Neural progenitor cell (in vitro differentiated cells): ENCODE measurements at regions not wholly inside any gene's neighbourhood (a gene's known extent, or its start where the extent isn't known, plus 50 kb on each side); places are given as distances from the start of the nearest gene placed in this dataset.
"Not testable (repeated sequence)": the region's sequence is repeated elsewhere in the genome, so short reads cannot be mapped to it uniquely, and the experiment has no call there.

Experiments
- DNase-seq: peaks from one replicate; pipeline ENCODE4 v3.0.0-alpha.2; 2016; ENCODE audit warnings: low spot score
- H2AFZ ChIP-seq: fragments of 200-600 bp; sonication (generic); replicated peaks from 2 replicates; pipeline ENCODE4 v1.6.1; 2016; ENCODE audit warnings: antibody characterized with exemption
- H3F3A ChIP-seq: fragments of 200-600 bp; sonication (generic); 2 replicates; pipeline ENCODE4 v1.6.1; 2016; ENCODE audit warnings: antibody characterized with exemption, low read depth
- H3K27ac ChIP-seq: fragments of 200-600 bp; sonication (generic); 2 replicates; pipeline ENCODE4 v1.5.1; 2016; ENCODE audit warnings: mild to moderate bottlenecking
- H3K27me3 ChIP-seq: fragments of 200-600 bp; sonication (generic); 2 replicates; pipeline ENCODE4 v1.6.1; 2016; ENCODE audit warnings: mild to moderate bottlenecking, moderate library complexity
- H3K36me3 ChIP-seq: fragments of 200-600 bp; sonication (generic); 2 replicates; pipeline ENCODE4 v1.5.1; 2016
- H3K4me1 ChIP-seq: fragments of 200-600 bp; sonication (generic); 2 replicates; pipeline ENCODE4 v1.6.1; 2016; ENCODE audit warnings: mixed run types
- H3K4me2 ChIP-seq: fragments of 200-600 bp; sonication (generic); 2 replicates; pipeline ENCODE4 v1.6.1; 2016
- H3K4me3 ChIP-seq: fragments of 200-600 bp; sonication (generic); 2 replicates; pipeline ENCODE4 v1.5.1; 2016
- H3K79me2 ChIP-seq: fragments of 200-600 bp; sonication (generic); 2 replicates; pipeline ENCODE4 v1.6.1; 2016; ENCODE audit warnings: low read depth
- H3K9ac ChIP-seq: fragments of 200-600 bp; sonication (generic); 2 replicates; pipeline ENCODE4 v1.6.1; 2016
- H3K9me3 ChIP-seq: fragments of 200-600 bp; sonication (generic); 2 replicates; pipeline ENCODE4 v1.5.1; 2016; ENCODE audit warnings: low read depth
- H4K20me1 ChIP-seq: fragments of 200-600 bp; sonication (generic); 2 replicates; pipeline ENCODE4 v1.6.1; 2016; ENCODE audit warnings: low read depth
- H3K27ac Mint-ChIP-seq: 3 replicates; pipeline ENCODE4 v1.8.0; 2021; ENCODE audit warnings: mixed read lengths
- H3K27me3 Mint-ChIP-seq: 2 replicates; pipeline ENCODE4 v1.8.0; 2022; ENCODE audit warnings: low read depth, mild to moderate bottlenecking, inconsistent platforms, moderate library complexity, mixed read lengths; ENCODE audit not compliant: insufficient read depth
- H3K36me3 Mint-ChIP-seq: 3 replicates; pipeline ENCODE4 v1.8.0; 2021; ENCODE audit warnings: mixed read lengths
- H3K4me1 Mint-ChIP-seq: 3 replicates; pipeline ENCODE4 v1.8.0; 2021; ENCODE audit warnings: mixed read lengths
- H3K4me3 Mint-ChIP-seq: 3 replicates; pipeline ENCODE4 v1.8.0; 2021; ENCODE audit warnings: mild to moderate bottlenecking, moderate library complexity, mixed read lengths
- H3K9me3 Mint-ChIP-seq: 3 replicates; pipeline ENCODE4 v1.8.0; 2020; ENCODE audit warnings: mixed read lengths
- EZH2 ChIP-seq: fragments of 200-600 bp; sonication (generic); IDR thresholded peaks from 2 replicates; pipeline ENCODE4 v1.6.1; 2017; ENCODE audit warnings: antibody characterized with exemption, mild to moderate bottlenecking, moderate library complexity
- EZH2phosphoT487 ChIP-seq: fragments of 200-600 bp; sonication (generic); IDR thresholded peaks from 2 replicates; pipeline ENCODE4 v1.6.1; 2017; ENCODE audit warnings: antibody characterized with exemption
- TF ChIP-seq, protein P1 (sequence below): fragments of 200-600 bp; sonication (generic); IDR thresholded peaks from 2 replicates; pipeline ENCODE4 v1.5.1; 2017; ENCODE audit warnings: antibody characterized with exemption, mild to moderate bottlenecking

DNA sequence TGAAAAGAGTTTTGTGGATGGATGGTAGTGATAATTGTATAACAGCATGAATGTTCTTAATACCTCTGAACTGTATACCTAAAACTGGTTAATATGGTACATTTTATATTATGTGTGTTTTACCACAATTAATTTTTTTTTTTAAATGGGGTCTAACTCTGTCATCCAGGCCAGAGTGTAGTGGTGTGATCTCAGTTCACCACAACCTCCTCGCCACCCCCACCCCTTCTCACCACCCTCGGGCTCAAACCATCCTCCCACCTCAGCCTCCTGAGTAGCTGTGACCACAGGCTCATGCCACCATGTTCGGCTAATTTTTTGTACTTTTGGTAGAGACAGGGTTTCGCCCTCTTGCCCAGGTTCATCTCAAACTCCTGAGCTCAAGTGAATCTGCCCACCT is 123.2 kb downstream of the CDRT15L2 start:
- Histone ChIP-seq H3F3A (no peaks in the 10 kb centered on the region), H3K4me2 (no peak overlapping the region), H2AFZ (no peak overlapping the region), H3K27ac (no peak overlapping the region), H3K36me3 (no peaks in the 10 kb centered on the region), H3K9ac (no peak overlapping the region), H3K9me3 (no peaks in the 10 kb centered on the region), H3K4me3 (no peak overlapping the region), H3K79me2 (no peaks in the 10 kb centered on the region), H3K4me1 (no peaks in the 10 kb centered on the region), H4K20me1 (no peaks in the 10 kb centered on the region), H3K27me3 (no peaks in the 10 kb centered on the region)
- no peak overlapping the region for H3K4me3 Mint-ChIP-seq
- DNase-seq, result no peak
- H3K4me1 Mint-ChIP-seq, result peaks cover 5% of the 10 kb centered on the region
- H3K36me3 Mint-ChIP-seq, result no peaks in the 10 kb centered on the region
- TF ChIP-seq EZH2phosphoT487, result no peak
- TF ChIP-seq, protein P1, sequence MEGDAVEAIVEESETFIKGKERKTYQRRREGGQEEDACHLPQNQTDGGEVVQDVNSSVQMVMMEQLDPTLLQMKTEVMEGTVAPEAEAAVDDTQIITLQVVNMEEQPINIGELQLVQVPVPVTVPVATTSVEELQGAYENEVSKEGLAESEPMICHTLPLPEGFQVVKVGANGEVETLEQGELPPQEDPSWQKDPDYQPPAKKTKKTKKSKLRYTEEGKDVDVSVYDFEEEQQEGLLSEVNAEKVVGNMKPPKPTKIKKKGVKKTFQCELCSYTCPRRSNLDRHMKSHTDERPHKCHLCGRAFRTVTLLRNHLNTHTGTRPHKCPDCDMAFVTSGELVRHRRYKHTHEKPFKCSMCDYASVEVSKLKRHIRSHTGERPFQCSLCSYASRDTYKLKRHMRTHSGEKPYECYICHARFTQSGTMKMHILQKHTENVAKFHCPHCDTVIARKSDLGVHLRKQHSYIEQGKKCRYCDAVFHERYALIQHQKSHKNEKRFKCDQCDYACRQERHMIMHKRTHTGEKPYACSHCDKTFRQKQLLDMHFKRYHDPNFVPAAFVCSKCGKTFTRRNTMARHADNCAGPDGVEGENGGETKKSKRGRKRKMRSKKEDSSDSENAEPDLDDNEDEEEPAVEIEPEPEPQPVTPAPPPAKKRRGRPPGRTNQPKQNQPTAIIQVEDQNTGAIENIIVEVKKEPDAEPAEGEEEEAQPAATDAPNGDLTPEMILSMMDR, result no peak
- no peak for TF ChIP-seq EZH2
- H3K9me3 Mint-ChIP-seq, result peaks cover 2% of the 10 kb centered on the region
- peaks cover 2% of the 10 kb centered on the region for H3K27me3 Mint-ChIP-seq
- H3K27ac Mint-ChIP-seq, result no peak overlapping the region

DNA sequence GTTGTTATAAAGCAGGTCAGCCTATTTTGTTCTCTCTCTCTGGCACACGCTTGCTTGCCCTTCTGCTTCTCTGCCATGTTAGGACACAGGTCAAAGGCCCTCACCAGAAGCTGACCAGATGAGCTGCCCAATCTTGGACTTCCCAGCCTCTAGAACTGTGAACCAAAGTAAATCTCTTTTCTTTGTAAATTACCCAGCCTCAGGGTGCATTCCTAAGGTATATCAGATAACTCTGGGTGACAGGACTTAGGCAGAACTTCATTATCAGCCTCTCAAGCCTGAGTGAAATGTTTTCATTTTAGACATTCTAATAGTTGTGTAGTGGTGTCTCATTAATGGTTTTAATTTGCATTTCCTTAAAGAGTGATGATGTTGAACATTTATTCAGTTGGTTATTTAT is 124.3 kb downstream of the CDRT15L2 start:
- no peak overlapping the region for H3K4me3 Mint-ChIP-seq
- H3K36me3 Mint-ChIP-seq, result no peaks in the 10 kb centered on the region
- no peak for DNase-seq
- H3K27me3 Mint-ChIP-seq, result peaks cover 2% of the 10 kb centered on the region
- no peak overlapping the region for H3K4me2 ChIP-seq
- H3K4me1 ChIP-seq, result no peaks in the 10 kb centered on the region
- H3K27ac ChIP-seq, result no peak overlapping the region
- TF ChIP-seq EZH2 (no peak), EZH2phosphoT487 (no peak)
- TF ChIP-seq, protein P1, result no peak
- no peaks in the 10 kb centered on the region for H3K36me3 ChIP-seq
- H3K27ac Mint-ChIP-seq, result no peak overlapping the region
- H3K9ac ChIP-seq, result no peak overlapping the region
- no peaks in the 10 kb centered on the region for H3K9me3 ChIP-seq
- H3K79me2 ChIP-seq, result no peaks in the 10 kb centered on the region
- no peak overlapping the region for H2AFZ ChIP-seq
- H3K4me3 ChIP-seq, result no peak overlapping the region
- no peaks in the 10 kb centered on the region for H4K20me1 ChIP-seq
- no peaks in the 10 kb centered on the region for H3K27me3 ChIP-seq
- no peaks in the 10 kb centered on the region for H3F3A ChIP-seq
- H3K4me1 Mint-ChIP-seq, result peaks cover 5% of the 10 kb centered on the region
- peaks cover 2% of the 10 kb centered on the region for H3K9me3 Mint-ChIP-seq

DNA sequence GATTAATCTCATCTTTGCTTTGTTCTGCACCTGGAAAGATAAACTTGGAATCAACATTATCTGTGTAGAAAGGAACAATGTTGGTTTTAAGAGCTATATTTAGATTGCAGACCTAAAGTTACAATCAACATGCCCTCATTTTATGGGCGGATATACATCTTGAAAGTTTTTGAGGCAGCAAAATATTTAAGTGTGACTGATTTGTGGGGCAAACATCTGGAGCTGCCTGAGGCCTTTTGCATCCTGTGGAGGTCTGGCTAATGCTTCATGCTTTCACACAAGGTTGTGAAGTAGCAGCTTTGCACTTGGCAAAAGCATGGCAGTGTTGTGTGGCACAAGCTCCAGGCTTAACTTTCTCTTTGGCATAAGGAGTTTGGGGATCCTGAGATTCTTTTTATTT is 125.7 kb downstream of the CDRT15L2 start:
- H3K4me3 ChIP-seq, H3K9me3 ChIP-seq, H2AFZ ChIP-seq, H3K4me3 Mint-ChIP-seq, DNase-seq, H3K36me3 Mint-ChIP-seq, H3K27ac Mint-ChIP-seq, H3F3A ChIP-seq, H3K9ac ChIP-seq, H3K9me3 Mint-ChIP-seq, H3K27ac ChIP-seq, H3K36me3 ChIP-seq, H3K27me3 ChIP-seq, H3K4me1 ChIP-seq, H3K4me2 ChIP-seq, H4K20me1 ChIP-seq, H3K79me2 ChIP-seq, H3K27me3 Mint-ChIP-seq: not testable (repeated sequence)
- peaks cover 10% of the 10 kb centered on the region for H3K4me1 Mint-ChIP-seq

DNA sequence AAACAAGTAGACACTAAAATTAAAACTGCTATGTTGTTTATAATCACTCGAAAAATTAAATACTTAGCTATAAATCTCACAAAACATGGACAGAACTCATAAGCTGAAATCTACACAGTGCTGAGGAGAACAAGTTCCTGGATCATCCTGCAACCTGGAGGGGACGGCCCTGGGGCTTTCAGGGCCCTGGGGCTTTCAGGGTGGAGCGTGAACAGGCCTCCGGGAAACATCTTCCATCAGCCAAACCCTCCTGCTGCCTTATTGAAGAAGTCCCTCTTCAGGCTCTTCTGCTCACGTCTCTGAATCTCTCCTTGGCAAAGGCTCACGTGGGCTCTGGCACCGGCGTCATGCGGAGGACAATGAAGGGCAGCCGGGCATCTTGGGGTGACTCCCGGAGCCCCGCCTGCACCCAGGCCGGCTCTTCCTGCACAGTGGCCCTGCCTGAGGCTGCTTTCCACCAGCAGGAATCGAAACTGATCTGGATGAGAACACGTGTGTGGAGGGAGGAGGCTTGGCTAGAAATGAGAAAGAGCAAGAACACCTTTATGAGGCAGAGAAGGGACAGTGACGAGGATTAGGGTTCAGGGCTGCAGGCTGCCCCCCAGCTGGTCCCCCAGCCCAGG is 127.3 kb downstream of the CDRT15L2 start:
- no peaks in the 10 kb centered on the region for H3K9me3 ChIP-seq
- no peaks in the 10 kb centered on the region for H3K4me1 ChIP-seq
- TF ChIP-seq, protein P1, result no peak
- TF ChIP-seq EZH2, result no peak
- no peak for TF ChIP-seq EZH2phosphoT487
- H3K4me2 ChIP-seq, result no peak overlapping the region
- Mint-ChIP-seq H3K36me3 (no peaks in the 10 kb centered on the region), H3K4me1 (peaks cover 14% of the 10 kb centered on the region), H3K9me3 (peaks cover 2% of the 10 kb centered on the region), H3K4me3 (no peak overlapping the region), H3K27ac (no peak overlapping the region), H3K27me3 (peaks cover 2% of the 10 kb centered on the region)
- no peak for DNase-seq
- H2AFZ ChIP-seq, result peak overlapping the region; percentile 79
- no peak overlapping the region for H3K4me3 ChIP-seq
- no peaks in the 10 kb centered on the region for H3K27me3 ChIP-seq
- H4K20me1 ChIP-seq, result no peaks in the 10 kb centered on the region
- H3K9ac ChIP-seq, result no peak overlapping the region
- H3K79me2 ChIP-seq, result no peaks in the 10 kb centered on the region
- no peak overlapping the region for H3K27ac ChIP-seq
- H3K36me3 ChIP-seq, result no peaks in the 10 kb centered on the region
- no peaks in the 10 kb centered on the region for H3F3A ChIP-seq

DNA sequence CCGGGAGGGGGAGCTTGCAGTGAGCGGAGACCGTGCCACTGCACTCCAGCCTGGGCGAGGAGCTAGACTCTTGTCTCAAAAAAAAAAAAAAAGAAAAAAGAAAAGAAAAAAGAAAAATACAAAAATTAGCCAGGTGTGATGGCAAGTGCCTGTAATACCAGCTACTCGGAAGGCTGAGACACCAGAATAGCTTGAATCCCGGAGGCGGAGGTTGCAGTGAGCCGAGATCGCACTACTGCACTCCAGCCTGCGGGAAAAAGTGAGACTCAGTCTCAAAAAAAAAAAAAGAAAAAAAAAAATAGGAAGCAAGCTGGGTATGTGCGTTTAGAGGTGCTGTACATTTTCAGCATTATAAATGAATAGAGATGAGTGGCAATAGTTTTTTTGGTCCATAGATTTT is 129.3 kb downstream of the CDRT15L2 start:
- not testable (repeated sequence) for H3K9me3 ChIP-seq, H3K27ac ChIP-seq, H2AFZ ChIP-seq, H3K27ac Mint-ChIP-seq, H3K9ac ChIP-seq, H3K4me2 ChIP-seq, H3K36me3 ChIP-seq, H3F3A ChIP-seq, H3K79me2 ChIP-seq, H3K4me3 ChIP-seq, H3K27me3 Mint-ChIP-seq, H3K9me3 Mint-ChIP-seq, H3K27me3 ChIP-seq, H3K4me3 Mint-ChIP-seq, H3K36me3 Mint-ChIP-seq, H4K20me1 ChIP-seq, DNase-seq, H3K4me1 ChIP-seq
- peaks cover 14% of the 10 kb centered on the region for H3K4me1 Mint-ChIP-seq

DNA sequence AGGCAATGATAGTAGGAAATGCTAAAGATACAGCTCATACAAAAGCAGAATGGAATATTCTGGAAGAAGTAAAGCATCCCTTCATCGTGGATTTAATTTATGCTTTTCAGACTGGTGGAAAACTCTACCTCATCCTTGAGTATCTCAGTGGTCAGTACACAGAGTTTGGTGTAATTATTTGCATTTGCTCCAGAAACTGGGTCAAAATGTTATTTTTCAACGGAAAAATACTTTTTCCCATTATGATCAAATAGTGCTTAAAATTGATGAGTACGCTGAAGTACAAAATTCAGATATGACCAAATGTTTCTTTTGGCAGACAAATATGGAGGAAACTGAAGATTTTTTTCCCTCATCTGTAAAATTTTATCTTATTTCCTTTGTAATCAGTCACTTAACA is 137.0 kb downstream of the CDRT15L2 start:
- not testable (repeated sequence) for H3K9ac ChIP-seq, H3K36me3 Mint-ChIP-seq, H2AFZ ChIP-seq, H3K36me3 ChIP-seq, H3K27me3 Mint-ChIP-seq, H3K9me3 ChIP-seq, H3K27ac ChIP-seq, H3K9me3 Mint-ChIP-seq, H3K4me3 Mint-ChIP-seq, H3K4me1 Mint-ChIP-seq, H3K27me3 ChIP-seq, H4K20me1 ChIP-seq, H3K4me2 ChIP-seq, H3K4me1 ChIP-seq, H3K79me2 ChIP-seq, H3F3A ChIP-seq, DNase-seq, H3K27ac Mint-ChIP-seq, H3K4me3 ChIP-seq
